ENCODE measurements at regions not wholly inside any gene's neighbourhood (a gene's known extent, or its start where the extent isn't known, plus 50 kb on each side); places are given as distances from the start of the nearest gene placed in this dataset.

DNA sequence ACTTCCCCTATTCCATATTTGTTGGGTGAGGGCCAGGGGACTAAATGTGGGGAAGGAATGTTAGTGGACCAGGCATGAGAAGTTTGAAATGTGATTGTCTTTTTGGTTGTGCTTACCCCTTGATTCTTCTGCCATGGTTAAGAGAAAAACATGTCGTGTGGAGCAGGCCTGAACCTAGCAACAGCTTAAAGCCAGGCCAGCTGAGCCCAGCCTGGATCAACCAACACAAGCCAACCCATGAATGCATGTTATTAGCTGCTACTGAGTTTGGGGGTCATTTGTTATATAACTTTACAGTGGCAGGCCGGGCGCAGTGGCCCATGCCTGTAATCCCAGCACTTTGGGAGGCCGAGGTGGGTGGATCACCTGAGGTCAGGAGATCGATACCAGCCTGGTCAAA is 52.4 kb upstream of the TRIO start:
- no peak for DNase-seq

DNA sequence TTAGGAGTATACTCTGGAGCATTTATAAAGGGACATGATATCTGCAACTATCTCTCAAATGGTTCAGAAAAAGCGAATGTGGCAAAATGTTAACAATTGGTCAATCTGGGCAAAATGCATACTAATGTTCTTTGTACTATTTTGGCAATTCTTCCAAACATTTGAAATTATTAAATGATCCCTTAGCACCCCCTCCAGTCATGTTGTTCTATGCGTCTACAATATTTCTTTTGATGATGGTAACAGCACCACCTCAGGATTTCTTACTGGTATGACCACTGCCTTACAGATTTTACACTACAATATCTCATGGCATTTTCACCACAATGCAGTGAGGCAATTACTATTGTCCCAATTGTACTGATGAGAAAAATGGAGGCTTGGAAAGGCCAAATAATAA is 52.9 kb upstream of the TRIO start:
- no peak for DNase-seq

DNA sequence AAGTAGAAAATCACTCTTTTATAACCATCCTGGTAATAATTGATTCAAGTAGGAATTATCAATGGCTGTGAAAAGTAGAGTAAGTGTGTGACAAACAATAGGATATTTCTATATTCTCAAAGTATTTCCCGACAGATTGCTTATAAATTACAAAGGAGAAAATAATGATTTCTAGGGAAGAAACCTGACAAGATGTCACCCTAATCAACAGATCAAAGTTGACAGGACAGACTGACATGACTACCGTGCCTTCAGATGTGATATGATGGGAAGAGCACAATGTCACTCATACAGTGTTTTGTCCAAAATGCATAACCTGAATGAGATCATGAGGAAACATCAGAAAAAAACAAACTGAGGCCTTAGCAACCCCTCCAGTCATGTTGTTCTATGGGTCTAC is 53.9 kb upstream of the TRIO start:
- DNase-seq, result no peak

DNA sequence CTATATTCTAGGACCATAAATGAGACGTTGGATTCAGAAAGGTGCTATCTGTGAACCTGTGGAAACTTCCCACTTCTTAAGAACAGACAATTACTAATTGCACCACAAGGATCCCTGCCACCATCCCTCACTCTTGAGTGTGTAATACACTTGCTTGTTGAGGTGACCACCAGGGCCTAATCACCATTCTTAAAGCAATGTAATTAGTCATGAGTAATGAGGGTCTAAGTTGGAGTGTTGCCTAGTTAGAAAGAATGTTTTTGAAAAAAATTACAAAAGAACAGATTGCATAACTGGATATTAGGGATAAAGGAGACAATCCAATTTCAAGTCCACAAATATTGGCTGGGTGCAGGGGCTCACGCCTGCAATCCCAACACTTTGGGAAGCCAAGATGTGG is 56.9 kb upstream of the TRIO start:
- DNase-seq, result no peak

DNA sequence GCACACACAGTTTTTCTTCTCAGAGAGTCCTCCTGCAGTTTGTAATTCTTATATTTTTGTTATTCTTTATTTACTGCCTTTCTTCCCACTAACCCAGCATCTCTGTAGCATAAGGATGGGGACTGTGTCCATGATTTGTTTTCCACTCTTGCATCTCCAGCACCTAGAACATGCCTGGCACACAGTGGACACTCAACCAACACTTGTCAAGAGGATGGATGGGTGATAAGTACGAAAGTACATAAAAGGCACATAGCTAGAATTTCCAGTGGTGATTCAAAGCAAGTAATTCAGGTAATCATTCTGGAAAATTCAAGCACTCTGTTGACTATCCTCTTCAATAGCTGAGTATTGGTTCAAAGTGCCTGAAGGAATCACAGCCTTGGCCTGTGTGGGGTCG is 60.2 kb upstream of the TRIO start:
- DNase-seq, result no peak

- DNase-seq, result no peak
Observed at GRCh38 chr5:14082523-14082922, 60.6 kb upstream of the TRIO start.

DNA sequence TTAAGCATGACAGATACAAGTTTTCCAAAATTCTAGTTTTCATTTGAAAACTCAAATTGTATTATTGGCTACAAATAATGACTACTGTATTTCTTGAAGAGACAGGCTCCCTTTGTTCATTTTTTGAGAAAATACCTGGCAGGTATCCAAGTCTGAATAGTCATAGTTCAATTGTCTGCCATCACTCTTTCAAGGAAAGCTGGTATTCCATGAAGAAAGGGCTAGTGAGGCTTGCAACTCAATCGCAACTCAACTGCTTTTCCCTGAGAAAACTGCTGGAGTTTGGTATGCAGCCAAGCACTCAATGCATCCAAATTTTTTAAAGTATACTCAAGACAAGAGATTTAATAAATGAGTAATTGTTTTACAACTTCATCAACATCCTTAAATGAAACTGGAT is 61.4 kb upstream of the TRIO start:
- no peak for DNase-seq

DNA sequence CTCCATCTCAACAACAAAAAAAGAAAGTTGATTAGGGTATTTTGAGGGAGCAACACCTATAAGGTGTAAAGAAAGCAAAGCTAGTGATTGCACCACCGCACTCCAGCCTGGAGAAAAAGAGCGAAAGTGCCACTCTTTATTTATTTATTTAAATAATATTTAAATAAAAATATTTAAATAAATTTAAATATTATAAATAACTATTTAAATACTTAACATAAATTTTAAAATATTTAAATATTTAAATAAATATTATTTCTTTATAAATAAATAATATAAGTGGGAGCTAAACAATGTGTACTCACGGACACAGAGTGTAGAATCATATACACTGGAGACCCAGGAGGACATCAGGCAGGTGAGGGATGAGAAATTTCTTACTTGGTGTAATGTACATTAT is 64.4 kb upstream of the TRIO start:
- DNase-seq, result no peak

- DNase-seq, result no peak
Observed at GRCh38 chr5:14077501-14077900, 65.6 kb upstream of the TRIO start.

GRCh38 chr5:14076561-14076960 is 66.6 kb upstream of the TRIO start:
- no peak for DNase-seq

- no peak for DNase-seq
Observed at GRCh38 chr5:14075937-14076336, 67.2 kb upstream of the TRIO start.

- no peak for DNase-seq
Observed at GRCh38 chr5:14071433-14071832, 71.7 kb upstream of the TRIO start.

DNA sequence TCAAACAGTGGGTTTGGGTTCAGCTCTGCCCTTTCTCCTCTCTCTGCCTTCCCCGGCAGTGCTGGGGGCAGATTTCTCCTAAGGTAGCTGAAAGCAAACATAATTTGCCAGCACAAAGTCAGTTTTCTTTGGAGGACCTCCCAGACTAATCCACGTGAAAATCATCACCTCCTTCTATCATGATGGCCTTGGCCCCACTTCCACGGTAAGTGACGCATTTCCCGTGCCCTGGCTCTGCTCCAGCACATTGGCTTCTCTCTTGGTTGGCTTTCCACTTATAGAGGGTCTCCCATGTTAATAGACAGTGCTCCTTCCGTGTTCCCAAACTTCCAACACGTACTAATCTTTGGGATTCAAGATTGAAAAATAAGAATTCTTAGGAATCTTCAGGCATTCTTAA is 74.1 kb upstream of the TRIO start:
- DNase-seq, result no peak

GRCh38 chr5:14068136-14068535 is 75.0 kb upstream of the TRIO start:
- no peak for DNase-seq

DNA sequence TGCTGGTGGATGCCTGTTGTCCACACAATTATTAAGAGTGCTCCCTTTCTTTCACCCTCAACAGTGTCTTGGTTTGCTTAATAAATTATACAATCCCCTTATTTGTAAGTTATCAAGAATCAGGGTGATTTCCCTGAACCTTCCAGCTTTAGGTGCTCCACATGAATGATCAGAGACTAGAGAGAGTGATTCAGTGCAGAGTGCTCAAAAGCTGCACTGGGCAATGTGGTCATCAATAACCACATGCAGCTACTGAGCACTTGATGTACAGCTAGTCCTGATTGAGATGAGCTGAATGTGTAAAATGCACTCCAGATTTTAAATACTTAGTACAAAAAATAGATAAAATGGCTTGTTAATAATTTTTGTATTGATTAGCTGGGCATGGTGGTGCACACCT is 76.8 kb upstream of the TRIO start:
- DNase-seq, result no peak

GRCh38 chr5:14064841-14065240 is 78.3 kb upstream of the TRIO start:
- no peak for DNase-seq

GRCh38 chr5:14063691-14064090 is 79.5 kb upstream of the TRIO start:
- DNase-seq, result no peak

DNA sequence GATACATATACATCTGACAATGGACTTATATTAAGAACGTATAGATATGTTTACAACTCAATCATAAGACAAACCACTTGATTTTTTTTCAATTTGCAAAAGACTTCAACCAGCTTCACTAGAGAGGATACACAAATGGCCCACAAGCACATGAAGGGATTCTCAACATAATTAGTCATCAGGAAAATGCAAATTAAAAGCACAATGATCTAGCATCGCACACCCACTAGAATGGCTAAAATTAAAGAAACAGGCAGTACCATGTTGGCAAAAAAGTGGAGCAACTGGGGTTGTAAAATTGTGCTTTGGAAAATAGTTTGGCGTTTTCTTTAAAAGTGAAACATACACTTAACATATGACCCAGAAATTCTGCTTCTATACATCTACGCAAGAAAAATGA is 80.0 kb upstream of the TRIO start:
- no peak for DNase-seq

DNA sequence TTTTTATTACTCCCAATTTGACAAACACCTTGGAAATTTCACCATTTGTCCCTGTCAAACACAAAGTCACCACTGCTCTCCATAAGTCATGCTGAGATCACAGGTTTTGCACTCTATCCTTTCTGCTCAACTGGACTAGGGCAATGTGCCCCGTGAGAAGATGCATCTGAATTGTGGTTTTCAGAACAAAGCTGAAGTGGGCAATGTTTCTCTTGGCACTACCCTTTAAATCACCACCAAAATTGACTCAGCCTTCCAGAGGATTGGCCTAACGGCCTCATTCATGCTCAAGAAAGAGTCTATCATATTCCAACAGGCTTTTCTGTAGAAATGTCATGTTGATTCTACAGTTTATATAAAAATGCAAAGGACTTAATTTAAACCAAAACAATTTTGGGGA is 81.0 kb upstream of the TRIO start:
- no peak for DNase-seq

GRCh38 chr5:14061106-14061505 is 82.0 kb upstream of the TRIO start:
- no peak for DNase-seq

DNA sequence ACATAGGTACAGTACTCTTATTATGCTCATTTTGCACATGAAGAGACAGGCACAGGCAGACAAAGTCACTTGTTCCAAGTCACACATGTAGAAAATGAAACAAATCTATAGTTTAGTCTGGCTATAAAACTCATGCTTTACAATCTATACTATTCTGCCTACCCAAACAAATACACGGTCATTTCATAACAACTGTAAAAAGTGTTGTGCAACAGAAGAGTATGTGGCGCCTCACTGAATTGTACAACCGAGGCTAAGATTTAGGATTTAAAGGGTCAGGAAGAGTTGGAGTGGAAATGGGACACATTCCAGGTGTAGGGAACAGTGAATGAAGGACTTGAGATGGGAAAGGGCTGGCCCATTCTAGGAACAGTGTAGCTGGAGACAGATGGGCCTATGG is 82.9 kb upstream of the TRIO start:
- no peak for DNase-seq

- DNase-seq, result no peak
Observed at GRCh38 chr5:14059810-14060209, 83.3 kb upstream of the TRIO start.

GRCh38 chr5:14057289-14057688 is 85.9 kb upstream of the TRIO start:
- DNase-seq, result no peak

DNA sequence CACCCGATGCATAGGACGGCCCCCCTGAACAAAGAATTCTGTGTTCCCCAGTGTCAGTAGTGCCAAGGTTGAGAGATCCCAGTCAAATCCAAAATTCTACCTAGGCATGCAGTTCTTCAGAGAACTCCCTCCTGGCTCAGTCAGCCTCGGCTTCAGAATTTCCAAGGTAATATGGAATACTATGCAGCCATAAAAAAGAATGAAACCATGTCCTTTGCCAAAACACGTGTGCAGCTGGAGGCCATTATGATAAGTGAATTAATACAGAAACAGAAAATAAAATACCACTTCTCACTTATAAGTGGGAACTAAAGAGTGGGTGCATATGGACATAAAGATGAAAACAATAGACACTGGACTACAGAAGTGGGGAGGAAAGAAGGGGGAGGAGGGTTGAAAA is 87.1 kb upstream of the TRIO start:
- no peak for DNase-seq

- DNase-seq, result no peak
Observed at GRCh38 chr5:14054965-14055963, 87.9 kb upstream of the TRIO start.
